HCT116 (cell line): ENCODE measurements at regions not wholly inside any gene's neighbourhood (a gene's known extent, or its start where the extent isn't known, plus 50 kb on each side); places are given as distances from the start of the nearest gene placed in this dataset.
A peak's percentile ranks its signal among the peaks of the same experiment; 100 is the strongest.

Experiments
- ATAC-seq: fragments of 200-7000 bp; cut with Tn5 transposase; 2 replicates; pipeline ENCODE4 v1.9.1; 2020; ENCODE audit warnings: mild to moderate bottlenecking, moderate library complexity
- BruUV-seq: library from RNA; stranded (reverse); fragments of 400-500 nt; replicated peaks from 2 replicates; lab custom pipeline; 2021; lab: Mats Ljungman, UMichigan
- CTCF ChIA-PET: fragments of 300-600 bp; sonication (Branson Sonifier 250); formaldehyde crosslinking; loops from one replicate; lab custom pipeline; 2021; ENCODE audit warnings: antibody characterized with exemption; lab: Charles Lee
- POLR2A ChIA-PET: fragments of 300-600, 350-600 bp; sonication (Branson Sonifier 250); formaldehyde crosslinking; loops from one replicate; lab custom pipeline; 2021; ENCODE audit warnings: antibody characterized with exemption; lab: Charles Lee
- RAD21 ChIA-PET, 2 experiments: fragments of 300-600 bp; sonication (Branson Sonifier 250); formaldehyde crosslinking; loops; one replicate each; lab custom pipeline; 2023; ENCODE audit warnings: low total read pairs in 2 of 2; ENCODE audit not compliant: uncharacterized antibody in 2 of 2, unreplicated experiment in 2 of 2, low non-redundant PET in 1 of 2; lab: Charles Lee
- DNase-seq: peaks from one replicate; pipeline ENCODE4 v3.0.0-alpha.2; 2010; ENCODE audit warnings: low read depth, low spot score
- H2AFZ ChIP-seq: fragments of 200-600 bp; shearing (Covaris generic), sonication (generic); 2 replicates; pipeline ENCODE4 v1.6.1; 2017; ENCODE audit warnings: low read depth, mixed run types, mixed read lengths, antibody characterized with exemption, low read length; ENCODE audit not compliant: poor library complexity, severe bottlenecking
- H3K27ac ChIP-seq: 2 replicates; pipeline ENCODE4 v1.5.1; 2012; ENCODE audit warnings: low read depth, low read length
- H3K27me3 ChIP-seq: fragments of 200-600 bp; sonication (generic); 2 replicates; pipeline ENCODE4 v1.6.1; 2016; ENCODE audit warnings: mixed run types, low read length, mixed read lengths; ENCODE audit not compliant: insufficient read depth
- H3K36me3 ChIP-seq, 2 experiments: fragments of 200-500 bp in 1 of 2; fragments of 200-600 bp in 1 of 2; sonication (Bioruptor generic) in 1 of 2; sonication (generic) in 1 of 2; 2 replicates each; pipeline versions ENCODE4 v1.5.1 to v1.6.1; 2014 to 2016; ENCODE audit warnings: low read length in 2 of 2, inconsistent platforms in 1 of 2, mixed read lengths in 1 of 2, mixed run types in 1 of 2; ENCODE audit not compliant: insufficient read depth in 2 of 2, control insufficient read depth in 1 of 2
- H3K4me1 ChIP-seq, 2 experiments: fragments of 200-600 bp in 1 of 2; sonication (generic) in 1 of 2; 2 replicates each; pipeline versions ENCODE4 v1.5.1 to v1.6.1; 2012 to 2017; ENCODE audit warnings: low read length in 2 of 2, inconsistent platforms in 1 of 2, mild to moderate bottlenecking in 1 of 2, mixed read lengths in 1 of 2, mixed run types in 1 of 2, moderate library complexity in 1 of 2; ENCODE audit not compliant: insufficient read depth in 2 of 2, control insufficient read depth in 1 of 2
- H3K4me2 ChIP-seq: fragments of 200-600 bp; sonication (generic); 2 replicates; pipeline ENCODE4 v1.6.1; 2017; ENCODE audit warnings: mixed run types, low read length, mixed read lengths
- H3K4me3 ChIP-seq, 2 experiments: fragments of 200-600 bp in 1 of 2; sonication (generic) in 1 of 2; replicated peaks in 1 of 2; 2 replicates each; pipeline ENCODE4 v1.5.1; 2011 to 2016; ENCODE audit warnings: low read length in 2 of 2, control low read depth in 1 of 2, low read depth in 1 of 2, mild to moderate bottlenecking in 1 of 2, mixed read lengths in 1 of 2, mixed run types in 1 of 2
- H3K79me2 ChIP-seq: fragments of 200-600 bp; sonication (generic); 2 replicates; pipeline ENCODE4 v1.6.1; 2017; ENCODE audit warnings: mild to moderate bottlenecking, mixed run types, low read length, moderate library complexity, mixed read lengths; ENCODE audit not compliant: insufficient read depth
- H3K9ac ChIP-seq: fragments of 200-600 bp; sonication (generic); 2 replicates; pipeline ENCODE4 v1.6.1; 2016; ENCODE audit warnings: low read length, mixed read lengths
- H3K9me2 ChIP-seq: fragments of 200-600 bp; sonication (generic), shearing (Covaris generic); 2 replicates; pipeline ENCODE4 v1.6.1; 2017; ENCODE audit warnings: mixed run types, mild to moderate bottlenecking, moderate library complexity; ENCODE audit not compliant: insufficient read depth
- H3K9me3 ChIP-seq, 2 experiments: fragments of 200-500 bp in 1 of 2; fragments of 200-600 bp in 1 of 2; sonication (Bioruptor generic) in 1 of 2; sonication (generic) in 1 of 2; 2 replicates each; pipeline ENCODE4 v1.6.1; 2014 to 2017; ENCODE audit warnings: low read length in 2 of 2, mixed read lengths in 2 of 2, inconsistent platforms in 1 of 2, low read depth in 1 of 2, mild to moderate bottlenecking in 1 of 2, mixed run types in 1 of 2, moderate library complexity in 1 of 2; ENCODE audit not compliant: control insufficient read depth in 1 of 2, insufficient read depth in 1 of 2
- H4K20me1 ChIP-seq: fragments of 200-600 bp; sonication (generic), shearing (Covaris generic); 2 replicates; pipeline ENCODE4 v1.6.1; 2017; ENCODE audit warnings: mixed run types, mild to moderate bottlenecking, moderate library complexity; ENCODE audit not compliant: insufficient read depth
- POLR2A ChIP-seq: IDR thresholded peaks from 2 replicates; pipeline ENCODE4 v1.7.0; 2011; ENCODE audit warnings: borderline replicate concordance; ENCODE audit not compliant: insufficient read depth, insufficient read length; ENCODE audit errors: extremely low read depth
- SRF ChIP-seq: IDR thresholded peaks from 2 replicates; pipeline ENCODE4 v1.6.1; 2012; ENCODE audit warnings: low read depth
- TCF7L2 ChIP-seq: IDR thresholded peaks from 2 replicates; pipeline ENCODE4 v1.7.0; 2011; ENCODE audit warnings: borderline replicate concordance, inconsistent platforms; ENCODE audit not compliant: insufficient read depth, insufficient read length; ENCODE audit errors: extremely low read depth
- ZFX ChIP-seq: fragments of 450-650 bp; IDR thresholded peaks from 2 replicates; pipeline ENCODE4 v1.6.1; 2017
- intact Hi-C: fragments of 100-400 bp; cut with micrococcal nuclease; formaldehyde crosslinking; loops from 2 replicates; pipeline ENCODE4 v1.10.0; 2022

DNA sequence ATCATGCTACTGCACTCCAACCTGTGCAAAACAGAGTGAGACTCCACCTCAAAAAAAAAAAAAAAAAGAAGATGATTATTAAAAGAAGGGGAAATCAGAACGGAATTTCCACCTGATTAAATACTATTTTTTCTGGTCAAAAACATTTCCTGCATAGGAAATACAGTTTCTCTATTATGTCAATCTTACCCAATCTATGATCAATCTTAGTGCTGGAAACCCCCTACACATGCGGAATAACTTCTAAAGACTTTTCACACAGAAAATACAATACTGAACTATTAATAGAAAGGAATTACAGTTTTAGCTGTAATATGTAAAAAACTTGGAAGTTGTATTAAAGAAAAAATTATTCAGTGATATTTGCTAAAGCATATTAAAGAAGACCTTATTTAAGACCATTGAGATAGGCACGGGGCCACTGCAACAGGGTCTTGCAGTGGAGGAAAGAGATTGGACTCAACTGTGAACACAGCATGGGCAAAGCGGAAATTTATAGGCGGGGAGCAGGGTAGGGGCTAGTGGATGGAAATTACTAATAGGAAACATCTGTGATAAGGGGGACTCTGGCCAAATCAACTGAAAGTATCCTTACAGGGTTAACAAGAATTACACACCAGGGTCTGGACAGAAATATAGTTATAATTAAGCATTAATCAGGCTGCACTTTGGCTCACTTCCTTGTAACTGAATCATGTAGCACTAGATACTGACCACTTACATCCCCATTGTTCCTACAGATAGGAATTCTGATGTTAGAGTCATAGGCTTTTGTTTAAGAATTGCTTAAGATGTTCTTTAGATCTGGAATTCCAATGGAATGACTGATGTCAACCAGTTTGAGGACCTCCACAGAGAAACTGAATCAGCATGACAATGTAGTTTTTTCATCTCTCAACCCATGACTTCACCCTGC, 411.5 kb upstream of the DDI1 start:
- CTCF ChIA-PET: no interaction called here
- no peak overlapping the region for H3K4me3 ChIP-seq
- no peaks in the 10 kb centered on the region for H4K20me1 ChIP-seq
- no peak for DNase-seq
- peaks cover 0 to 13% of the 10 kb centered on the region in 2 experiments; a peak in 2 of 4 replicates for H3K4me1 ChIP-seq
- RAD21 ChIA-PET: no interaction called here
- peak overlapping the region; percentile 44 for H3K4me2 ChIP-seq
- intact Hi-C loops: no loop called here
- no peak for TF ChIP-seq POLR2A
- BruUV-seq: no TSS peak
- H3K27ac ChIP-seq: no peak overlapping the region
- H3K9ac ChIP-seq: no peak overlapping the region
- peak; percentile 53; the same call in 1 of the 2 replicates for ATAC-seq
- no peaks in the 10 kb centered on the region for H3K9me3 ChIP-seq
- no peaks in the 10 kb centered on the region for H3K36me3 ChIP-seq
- no peaks in the 10 kb centered on the region for H3K79me2 ChIP-seq
- H3K9me2 ChIP-seq: no peaks in the 10 kb centered on the region
- POLR2A ChIA-PET: no interaction called here
- H2AFZ ChIP-seq: no peak overlapping the region
- no peaks in the 10 kb centered on the region for H3K27me3 ChIP-seq

DNA sequence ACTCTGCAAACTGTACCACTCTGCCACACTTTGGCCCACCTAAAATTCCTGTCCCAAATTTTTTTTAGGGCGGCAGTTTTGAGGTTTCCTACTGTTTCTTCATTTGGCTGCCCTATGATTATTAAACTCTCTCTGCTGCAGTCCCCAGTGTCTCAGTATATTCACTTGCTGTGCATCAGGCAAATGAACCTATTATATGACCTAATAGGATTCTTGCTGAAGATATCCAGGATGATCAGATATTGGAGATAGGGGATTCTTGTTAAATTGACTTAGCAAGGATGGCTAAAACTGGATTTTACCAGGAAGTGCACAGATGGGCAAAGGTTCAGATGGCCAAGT, 410.8 kb upstream of the DDI1 start:
- peaks cover 0 to 13% of the 10 kb centered on the region in 2 experiments; a peak in 2 of 4 replicates for H3K4me1 ChIP-seq
- ChIA-PET POLR2A (no interaction called here), CTCF (no interaction called here), RAD21 (no interaction called here)
- no TSS peak for BruUV-seq
- peak overlapping the region; percentile 44 for H3K4me2 ChIP-seq
- no peak for TF ChIP-seq TCF7L2
- TF ChIP-seq SRF: no peak
- TF ChIP-seq ZFX: no peak
- no peak overlapping the region for H2AFZ ChIP-seq
- ATAC-seq: no peak
- no peak overlapping the region for H3K4me3 ChIP-seq
- no peak for DNase-seq
- H3K9me3 ChIP-seq: no peaks in the 10 kb centered on the region
- H3K27me3 ChIP-seq: no peaks in the 10 kb centered on the region
- no peak overlapping the region for H3K27ac ChIP-seq
- no peaks in the 10 kb centered on the region for H3K79me2 ChIP-seq
- H3K9ac ChIP-seq: no peak overlapping the region
- no peaks in the 10 kb centered on the region for H4K20me1 ChIP-seq
- no peaks in the 10 kb centered on the region for H3K36me3 ChIP-seq
- intact Hi-C loops: no loop called here
- no peaks in the 10 kb centered on the region for H3K9me2 ChIP-seq
